Psoas muscle (tissue), 7 donors: ENCODE measurements at regions not wholly inside any gene's neighbourhood (a gene's known extent, or its start where the extent isn't known, plus 50 kb on each side); places are given as distances from the start of the nearest gene placed in this dataset.

Experiments
- ATAC-seq, 4 donors: fragments of 200-7000 bp; cut with Tn5 transposase; one replicate each; pipeline ENCODE4 v1.9.1; 2020; ENCODE audit warnings: moderate library complexity in 3 of 4, mild to moderate bottlenecking in 2 of 4
- DNase-seq, 2 donors: peaks; one replicate each; pipeline ENCODE4 v3.0.0-alpha.2; 2020
- H3K27ac ChIP-seq: fragments of 200-600 bp; one replicate; pipeline ENCODE4 v1.8.0; 2022
- H3K27me3 ChIP-seq, 3 donors: fragments of 200-600 bp in 1 of 3; one replicate each; pipeline versions ENCODE4 v1.6.1 to v1.8.0; 2013 to 2022; ENCODE audit warnings: low read length in 2 of 3, mild to moderate bottlenecking in 2 of 3, moderate library complexity in 1 of 3; ENCODE audit not compliant: insufficient read depth in 3 of 3
- H3K36me3 ChIP-seq, 2 donors: fragments of 200-600 bp in 1 of 2; one replicate each; pipeline versions ENCODE4 v1.6.1 to v1.8.0; 2013 to 2022; ENCODE audit warnings: low read depth in 1 of 2, mild to moderate bottlenecking in 1 of 2, moderate library complexity in 1 of 2; ENCODE audit not compliant: insufficient read depth in 1 of 2
- H3K4me1 ChIP-seq: fragments of 200-600 bp; one replicate; pipeline ENCODE4 v1.8.0; 2022
- H3K4me3 ChIP-seq: fragments of 200-600 bp; one replicate; pipeline ENCODE4 v1.8.0; 2022; ENCODE audit warnings: mild to moderate bottlenecking
- H3K9me3 ChIP-seq: fragments of 200-600 bp; one replicate; pipeline ENCODE4 v1.8.0; 2022
- CTCF ChIP-seq: fragments of 200-600 bp; IDR thresholded peaks from one replicate; pipeline ENCODE4 v1.8.0; 2022; ENCODE audit warnings: antibody characterized with exemption
- WGBS, 3 donors: extraction: QIAGEN DNeasy Blood & Tissue Kit; methylation state at CpG; one replicate each; pipeline versions ENCODE4 v1.1.6 to v1.1.7; 2013; 5-methylcytosine and 5-hydroxymethylcytosine counted together
- intact Hi-C, 2 donors: fragments of 100-400 bp; cut with DNase I; formaldehyde crosslinking; loops; one replicate each; pipeline versions ENCODE4 v1.11.0 to v1.14.2; 2022
- donor health status: healthy with polysubstance abuse.
- donor health status: DM: no; HTN: no; CAD: no; lungs with moderate emphysema.
- donor health status: Bipolar disorder and iron deficiency.
- donor health status: healthy.
- donor health status: DM: yes; HTN: yes; CAD: no.
- donor health status: DM: no; HTN: no; CAD: no.
- donor health status: DM: yes; HTN: yes; CAD: no.

- no peak for ATAC-seq
- no peak for DNase-seq
- Histone ChIP-seq H3K36me3 (no peaks in the 10 kb centered on the region), H3K4me3 (no peak overlapping the region), H3K4me1 (no peaks in the 10 kb centered on the region), H3K27me3 (no peaks in the 10 kb centered on the region), H3K9me3 (no peaks in the 10 kb centered on the region), H3K27ac (no peak overlapping the region)
- no peak for TF ChIP-seq CTCF
- 62 to 84% (median 76%) methylated on average over 1 of the region's 1 CpG for WGBS, 3 donors
- intact Hi-C loops = no loop called here
These were observed 95.7 kb downstream of the ICOS start for GRCh38 chr2:204032301-204032700.

- Histone ChIP-seq H3K4me3 (no peak overlapping the region), H3K36me3 (no peaks in the 10 kb centered on the region), H3K27me3 (no peaks in the 10 kb centered on the region), H3K27ac (no peak overlapping the region), H3K4me1 (no peaks in the 10 kb centered on the region), H3K9me3 (no peaks in the 10 kb centered on the region)
- 81 to 86% (median 85%) methylated on average over 8 of the region's 8 CpGs for WGBS, 3 donors
- ATAC-seq (no peak), DNase-seq (no peak)
- intact Hi-C loops = no loop called here
- no peak for TF ChIP-seq CTCF
These were observed 97.3 kb downstream of the ICOS start for GRCh38 chr2:204033611-204034495.

- intact Hi-C loops = no loop called here
- DNase-seq (no peak), ATAC-seq (no peak)
- H3K4me3 ChIP-seq = no peak overlapping the region
- TF ChIP-seq CTCF = no peak
- H3K36me3 ChIP-seq = no peaks in the 10 kb centered on the region
- H3K27ac ChIP-seq = no peak overlapping the region
- H3K27me3 ChIP-seq = no peaks in the 10 kb centered on the region
- 88 to 92% (median 88%) methylated on average over 4 of the region's 4 CpGs for WGBS, 3 donors
- no peaks in the 10 kb centered on the region for H3K4me1 ChIP-seq
- no peaks in the 10 kb centered on the region for H3K9me3 ChIP-seq
These were observed 100.1 kb downstream of the ICOS start for GRCh38 chr2:204036706-204037105.

- ATAC-seq = no peak
- WGBS, 3 donors = 70 to 82% (median 79%) methylated on average over 2 of the region's 2 CpGs
- no peaks in the 10 kb centered on the region for H3K27me3 ChIP-seq
- no peak overlapping the region for H3K4me3 ChIP-seq
- no peaks in the 10 kb centered on the region for H3K4me1 ChIP-seq
- TF ChIP-seq CTCF = no peak
- H3K9me3 ChIP-seq = no peaks in the 10 kb centered on the region
- DNase-seq = no peak
- no peak overlapping the region for H3K27ac ChIP-seq
- H3K36me3 ChIP-seq = no peaks in the 10 kb centered on the region
- intact Hi-C loops = no loop called here
These were observed 100.7 kb downstream of the ICOS start for GRCh38 chr2:204037286-204037685.
